ENCODE measurements at regions not wholly inside any gene's neighbourhood (a gene's known extent, or its start where the extent isn't known, plus 50 kb on each side); places are given as distances from the start of the nearest gene placed in this dataset.

DNA sequence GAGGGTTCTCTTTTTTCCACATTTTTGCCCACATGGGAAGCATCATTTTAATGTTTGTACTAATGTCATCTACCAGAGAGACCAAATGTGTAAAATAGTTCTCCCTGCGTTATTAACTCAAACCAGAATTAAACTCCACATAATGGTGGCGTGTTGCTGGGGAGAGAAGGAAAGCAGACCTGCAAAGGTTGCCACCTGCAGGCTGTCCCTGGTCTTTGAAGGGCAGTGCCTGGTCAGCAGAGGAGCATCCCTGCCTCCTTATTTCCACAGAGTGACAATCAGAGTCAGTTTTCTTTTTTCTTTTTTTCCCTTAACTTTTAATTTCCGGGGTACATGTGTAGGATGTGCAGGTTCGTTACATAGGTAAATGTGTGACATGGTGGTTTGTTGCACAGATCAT lies 214.5 kb downstream of the TBX18 start:
- no peak for TF ChIP-seq EZH2 (IDR thresholded peaks at IDR 0.05; ENCODE audit: low read length)
- TF ChIP-seq CTCF (optimal IDR thresholded peaks at IDR 0.05 in 1 of 3, IDR thresholded peaks at IDR 0.05 in 1 of 3, conservative IDR thresholded peaks at IDR 0.05 in 1 of 3; ENCODE audit: extremely low read depth in 1 of 3, insufficient read depth in 2 of 3, low read length in 3 of 3), result no peak
- no peak for DNase-seq (ENCODE audit: low read depth, low spot score)
- FAIRE-seq, result no peak

GRCh38 chr6:84547341-84547801 lies 217.0 kb downstream of the TBX18 start:
- no peak overlapping the region for H2AFZ ChIP-seq (ENCODE audit: control insufficient read depth, low read length)
- H3K36me3 ChIP-seq (ENCODE audit: control insufficient read depth in 2 of 2, extremely low read depth in 1 of 2, insufficient read depth in 2 of 2, low read length in 2 of 2), result no peaks in the 10 kb centered on the region
- H3K9me1 ChIP-seq (ENCODE audit: control insufficient read depth, extremely low read depth, insufficient read depth, low read length), result no peaks in the 10 kb centered on the region
- no peak overlapping the region for H3K4me2 ChIP-seq (ENCODE audit: control insufficient read depth, extremely low read depth, insufficient read depth, low read depth, low read length)
- FAIRE-seq (no peak), DNase-seq (ENCODE audit: low read depth, low spot score) (no peak)
- H3K27me3 ChIP-seq (ENCODE audit: control insufficient read depth, extremely low read depth, insufficient read depth, low read length), result no peaks in the 10 kb centered on the region
- dilution Hi-C loops (cut with MboI; ENCODE audit: extremely low pct_ligation_motif_present, low sequenced_read_pairs), result no loop called here
- H4K20me1 ChIP-seq (ENCODE audit: control insufficient read depth, extremely low read depth, insufficient read depth, low read length), result no peaks in the 10 kb centered on the region
- H3K79me2 ChIP-seq (ENCODE audit: control insufficient read depth, insufficient read depth, low read length), result no peaks in the 10 kb centered on the region
- no peaks in the 10 kb centered on the region for H3K4me1 ChIP-seq (ENCODE audit: control insufficient read depth, extremely low read depth, insufficient read depth, low read length)
- TF ChIP-seq EZH2 (IDR thresholded peaks at IDR 0.05; ENCODE audit: low read length) (no peak), CTCF (optimal IDR thresholded peaks at IDR 0.05 in 1 of 3, IDR thresholded peaks at IDR 0.05 in 1 of 3, conservative IDR thresholded peaks at IDR 0.05 in 1 of 3; ENCODE audit: extremely low read depth in 1 of 3, insufficient read depth in 2 of 3, low read length in 3 of 3) (no peak)
- no peak overlapping the region for H3K9ac ChIP-seq (ENCODE audit: control insufficient read depth, extremely low read depth, insufficient read depth, low read length)
- no peaks in the 10 kb centered on the region for H3K9me3 ChIP-seq (ENCODE audit: control insufficient read depth, low read depth, low read length)
- no peak overlapping the region for H3K27ac ChIP-seq (ENCODE audit: control insufficient read depth, insufficient read depth, low read length)
- no peak overlapping the region for H3K4me3 ChIP-seq (ENCODE audit: control insufficient read depth in 2 of 3, extremely low read depth in 1 of 3, insufficient read depth in 2 of 3, low read depth in 1 of 3, low read length in 3 of 3)

More for the DNA sequence above, 214.5 kb downstream of the TBX18 start:
- Histone ChIP-seq H3K79me2 (ENCODE audit: control insufficient read depth, insufficient read depth, low read length) (no peaks in the 10 kb centered on the region), H3K27me3 (ENCODE audit: control insufficient read depth, extremely low read depth, insufficient read depth, low read length) (no peaks in the 10 kb centered on the region), H3K27ac (ENCODE audit: control insufficient read depth, insufficient read depth, low read length) (no peak overlapping the region), H3K4me2 (ENCODE audit: control insufficient read depth, extremely low read depth, insufficient read depth, low read depth, low read length) (no peak overlapping the region), H3K4me1 (ENCODE audit: control insufficient read depth, extremely low read depth, insufficient read depth, low read length) (no peaks in the 10 kb centered on the region), H3K9ac (ENCODE audit: control insufficient read depth, extremely low read depth, insufficient read depth, low read length) (no peak overlapping the region), H3K36me3 (ENCODE audit: control insufficient read depth in 2 of 2, extremely low read depth in 1 of 2, insufficient read depth in 2 of 2, low read length in 2 of 2) (no peaks in the 10 kb centered on the region), H4K20me1 (ENCODE audit: control insufficient read depth, extremely low read depth, insufficient read depth, low read length) (no peaks in the 10 kb centered on the region), H3K9me3 (ENCODE audit: control insufficient read depth, low read depth, low read length) (no peaks in the 10 kb centered on the region), H3K4me3 (ENCODE audit: control insufficient read depth in 2 of 3, extremely low read depth in 1 of 3, insufficient read depth in 2 of 3, low read depth in 1 of 3, low read length in 3 of 3) (no peak overlapping the region), H2AFZ (ENCODE audit: control insufficient read depth, low read length) (no peak overlapping the region), H3K9me1 (ENCODE audit: control insufficient read depth, extremely low read depth, insufficient read depth, low read length) (no peaks in the 10 kb centered on the region)
- dilution Hi-C loops (cut with MboI; ENCODE audit: extremely low pct_ligation_motif_present, low sequenced_read_pairs), result no loop called here

All from keratinocyte (primary cell).